Cardiac muscle cell (in vitro differentiated cells and primary cell): ENCODE measurements at regions not wholly inside any gene's neighbourhood (a gene's known extent, or its start where the extent isn't known, plus 50 kb on each side); places are given as distances from the start of the nearest gene placed in this dataset.

Experiments used
- DNase-seq, 2 donors: peaks; one replicate each; pipeline versions ENCODE4 v3.0.0 to v3.0.0-alpha.2; 2010 to 2017; ENCODE audit warnings: low read depth in 1 of 2, low spot score in 1 of 2
- H3K27ac ChIP-seq: fragments of 200-600 bp; sonication (generic); 2 replicates; pipeline ENCODE4 v1.5.1; 2016
- H3K27me3 ChIP-seq: fragments of 200-600 bp; sonication (generic); 2 replicates; pipeline ENCODE4 v1.6.0; 2016; ENCODE audit warnings: control low read depth
- H3K36me3 ChIP-seq: fragments of 200-600 bp; sonication (generic); 2 replicates; pipeline ENCODE4 v1.5.1; 2016; ENCODE audit warnings: control low read depth
- H3K4me1 ChIP-seq: fragments of 200-600 bp; sonication (generic); 2 replicates; pipeline ENCODE4 v1.8.1; 2017; ENCODE audit warnings: low read depth, mild to moderate bottlenecking, mixed run types
- H3K4me3 ChIP-seq: fragments of 200-600 bp; sonication (generic); 2 replicates; pipeline ENCODE4 v1.5.1; 2016; ENCODE audit warnings: mild to moderate bottlenecking
- H3K9me3 ChIP-seq: fragments of 200-600 bp; sonication (generic); 2 replicates; pipeline ENCODE4 v1.5.1; 2017; ENCODE audit warnings: low read depth, mild to moderate bottlenecking, control low read depth
- CTCF ChIP-seq: IDR thresholded peaks from 2 replicates; pipeline ENCODE4 v1.5.1; 2012; ENCODE audit warnings: low read depth, mild to moderate bottlenecking, low read length

- no peaks in the 10 kb centered on the region for H3K36me3 ChIP-seq
- no peaks in the 10 kb centered on the region for H3K4me1 ChIP-seq
- no peak for DNase-seq
- H3K27me3 ChIP-seq = peaks cover 51% of the 10 kb centered on the region
- no peak for TF ChIP-seq CTCF
- no peak overlapping the region for H3K27ac ChIP-seq
- no peaks in the 10 kb centered on the region for H3K9me3 ChIP-seq
- no peak overlapping the region for H3K4me3 ChIP-seq
These were observed 59.2 kb upstream of the USP47 start for GRCh38 chr11:11782532-11783110.

GRCh38 chr11:11780858-11781257, 60.9 kb upstream of the USP47 start:
- Histone ChIP-seq H3K4me3 (no peak overlapping the region), H3K4me1 (no peaks in the 10 kb centered on the region), H3K27ac (no peak overlapping the region), H3K36me3 (no peaks in the 10 kb centered on the region), H3K27me3 (peaks cover 68% of the 10 kb centered on the region), H3K9me3 (no peaks in the 10 kb centered on the region)
- no peak for TF ChIP-seq CTCF
- DNase-seq = no peak

- Histone ChIP-seq H3K27me3 (peaks cover 74% of the 10 kb centered on the region), H3K36me3 (no peaks in the 10 kb centered on the region), H3K27ac (no peak overlapping the region), H3K4me3 (no peak overlapping the region), H3K9me3 (no peaks in the 10 kb centered on the region), H3K4me1 (no peaks in the 10 kb centered on the region)
- TF ChIP-seq CTCF = no peak
- no peak for DNase-seq
These were observed 61.8 kb upstream of the USP47 start for GRCh38 chr11:11779975-11780374.

- Histone ChIP-seq H3K4me3 (no peak overlapping the region), H3K27me3 (peaks cover 80% of the 10 kb centered on the region), H3K36me3 (no peaks in the 10 kb centered on the region), H3K4me1 (no peaks in the 10 kb centered on the region), H3K27ac (no peak overlapping the region), H3K9me3 (no peaks in the 10 kb centered on the region)
- no peak for DNase-seq
- TF ChIP-seq CTCF = no peak
These were observed 63.9 kb upstream of the USP47 start for GRCh38 chr11:11777897-11778296.

- Histone ChIP-seq H3K4me3 (no peak overlapping the region), H3K4me1 (no peaks in the 10 kb centered on the region), H3K9me3 (no peaks in the 10 kb centered on the region), H3K36me3 (no peaks in the 10 kb centered on the region), H3K27ac (no peak overlapping the region), H3K27me3 (peaks cover 73% of the 10 kb centered on the region)
- TF ChIP-seq CTCF = no peak
- DNase-seq = no peak
These were observed 65.1 kb upstream of the USP47 start for GRCh38 chr11:11776714-11777113.

- Histone ChIP-seq H3K36me3 (no peaks in the 10 kb centered on the region), H3K9me3 (no peaks in the 10 kb centered on the region), H3K27ac (no peak overlapping the region), H3K4me3 (no peak overlapping the region), H3K27me3 (peaks cover 69% of the 10 kb centered on the region), H3K4me1 (no peaks in the 10 kb centered on the region)
- no peak for TF ChIP-seq CTCF
- no peak for DNase-seq
These were observed 66.8 kb upstream of the USP47 start for GRCh38 chr11:11774928-11775327.
